MM.1S (cell line): ENCODE measurements at regions not wholly inside any gene's neighbourhood (a gene's known extent, or its start where the extent isn't known, plus 50 kb on each side); places are given as distances from the start of the nearest gene placed in this dataset.
A peak's percentile ranks its signal among the peaks of the same experiment; 100 is the strongest.

Source experiments
- DNase-seq: peaks from one replicate; pipeline ENCODE4 v3.0.0-alpha.2; 2015
- H2AFZ ChIP-seq: fragments of 300-600 bp; sonication (generic); 2 replicates; pipeline ENCODE4 v1.6.0; 2016; ENCODE audit warnings: antibody characterized with exemption, low read length
- H3F3A ChIP-seq: fragments of 300-600 bp; sonication (generic); 2 replicates; pipeline ENCODE4 v1.6.1; 2016; ENCODE audit warnings: mild to moderate bottlenecking, antibody characterized with exemption, low read length, moderate library complexity, mixed read lengths; ENCODE audit not compliant: insufficient read depth
- H3K27ac ChIP-seq: fragments of 300-600 bp; sonication (generic); 2 replicates; pipeline ENCODE4 v1.5.1; 2016; ENCODE audit warnings: mild to moderate bottlenecking, low read length
- H3K27me3 ChIP-seq: fragments of 300-600 bp; sonication (generic); replicated peaks from 2 replicates; pipeline ENCODE4 v1.6.0; 2016; ENCODE audit warnings: low read length; ENCODE audit not compliant: insufficient read depth
- H3K36me3 ChIP-seq: fragments of 300-600 bp; sonication (generic); replicated peaks from 2 replicates; pipeline ENCODE4 v1.6.1; 2016; ENCODE audit warnings: mild to moderate bottlenecking, low read length, mixed read lengths; ENCODE audit not compliant: insufficient read depth
- H3K4me1 ChIP-seq: fragments of 300-600 bp; sonication (generic); 2 replicates; pipeline ENCODE4 v1.6.1; 2016; ENCODE audit warnings: low read length, mixed read lengths
- H3K4me2 ChIP-seq: fragments of 300-600 bp; sonication (generic); 2 replicates; pipeline ENCODE4 v1.6.0; 2016; ENCODE audit warnings: low read depth, low read length
- H3K4me3 ChIP-seq: fragments of 300-600 bp; sonication (generic); 2 replicates; pipeline ENCODE4 v1.5.1; 2016; ENCODE audit warnings: low read length, mixed read lengths
- H3K79me2 ChIP-seq: fragments of 300-600 bp; sonication (generic); 2 replicates; pipeline ENCODE4 v1.6.1; 2016; ENCODE audit warnings: mixed run types, low read length, mixed read lengths
- H3K9ac ChIP-seq: fragments of 300-600 bp; sonication (generic); 2 replicates; pipeline ENCODE4 v1.6.1; 2016; ENCODE audit warnings: low read length, mixed read lengths
- H3K9me2 ChIP-seq: fragments of 300-600 bp; sonication (generic); replicated peaks from 2 replicates; pipeline ENCODE4 v1.6.1; 2016; ENCODE audit warnings: mild to moderate bottlenecking, low read length, mixed read lengths; ENCODE audit not compliant: insufficient read depth
- H3K9me3 ChIP-seq: fragments of 300-600 bp; sonication (generic); replicated peaks from 2 replicates; pipeline ENCODE4 v1.6.1; 2016; ENCODE audit warnings: mild to moderate bottlenecking, low read length, mixed read lengths; ENCODE audit not compliant: insufficient read depth
- H4K20me1 ChIP-seq: fragments of 300-600 bp; sonication (generic); 2 replicates; pipeline ENCODE4 v1.6.1; 2016; ENCODE audit warnings: mild to moderate bottlenecking, low read length, moderate library complexity, mixed read lengths; ENCODE audit not compliant: insufficient read depth
- CTCF ChIP-seq: fragments of 300-600 bp; sonication (generic); IDR thresholded peaks from 2 replicates; pipeline ENCODE4 v1.5.1; 2016; ENCODE audit warnings: antibody characterized with exemption, low read length, mixed read lengths
- EZH2 ChIP-seq: fragments of 300-600 bp; sonication (generic); optimal IDR thresholded peaks from 2 replicates; pipeline ENCODE3; 2017; ENCODE audit warnings: low read depth, mild to moderate bottlenecking, antibody characterized with exemption, low read length, mixed read lengths
- EZH2phosphoT487 ChIP-seq: fragments of 300-600 bp; sonication (generic); IDR thresholded peaks from 2 replicates; pipeline ENCODE4 v1.6.1; 2018; ENCODE audit warnings: antibody characterized with exemption, low read length

- TF ChIP-seq EZH2phosphoT487 (no peak), EZH2 (no peak), CTCF (peak; percentile 39)
- Histone ChIP-seq H3K4me3 (no peak overlapping the region), H3K36me3 (no peaks in the 10 kb centered on the region), H4K20me1 (no peaks in the 10 kb centered on the region), H3K27me3 (no peaks in the 10 kb centered on the region), H3F3A (no peaks in the 10 kb centered on the region), H3K9me3 (no peaks in the 10 kb centered on the region), H3K27ac (no peak overlapping the region), H3K9ac (no peak overlapping the region), H2AFZ (no peak overlapping the region), H3K79me2 (no peaks in the 10 kb centered on the region), H3K9me2 (no peaks in the 10 kb centered on the region), H3K4me1 (no peaks in the 10 kb centered on the region), H3K4me2 (no peak overlapping the region)
- peak; percentile 42 for DNase-seq
These were observed 222.3 kb upstream of the AGTR2 start for GRCh38 chrX:115948018-115948923.

GRCh38 chrX:115949900-115950822 is 220.4 kb upstream of the AGTR2 start:
- TF ChIP-seq EZH2phosphoT487 (no peak), EZH2 (no peak), CTCF (peak; percentile 8; the same call in 1 of the 2 replicates)
- H3K4me3 ChIP-seq = no peak overlapping the region
- no peaks in the 10 kb centered on the region for H3K9me3 ChIP-seq
- no peak overlapping the region for H2AFZ ChIP-seq
- H3K27me3 ChIP-seq = no peaks in the 10 kb centered on the region
- H3K9me2 ChIP-seq = no peaks in the 10 kb centered on the region
- H3K36me3 ChIP-seq = no peaks in the 10 kb centered on the region
- H3K4me1 ChIP-seq = no peaks in the 10 kb centered on the region
- H3K27ac ChIP-seq = no peak overlapping the region
- no peak for DNase-seq
- H3K79me2 ChIP-seq = no peaks in the 10 kb centered on the region
- no peak overlapping the region for H3K4me2 ChIP-seq
- no peaks in the 10 kb centered on the region for H4K20me1 ChIP-seq
- H3F3A ChIP-seq = no peaks in the 10 kb centered on the region
- H3K9ac ChIP-seq = no peak overlapping the region

GRCh38 chrX:115952417-115953092 is 218.0 kb upstream of the AGTR2 start:
- Histone ChIP-seq H2AFZ (no peak overlapping the region), H3K79me2 (no peaks in the 10 kb centered on the region)
- no peak for DNase-seq

More at GRCh38 chrX:115952417-115953092, 218.0 kb upstream of the AGTR2 start:
- Histone ChIP-seq H3K27me3 (no peaks in the 10 kb centered on the region), H3K4me2 (no peak overlapping the region), H3F3A (no peaks in the 10 kb centered on the region), H3K9me2 (no peaks in the 10 kb centered on the region), H3K9me3 (no peaks in the 10 kb centered on the region), H3K9ac (no peak overlapping the region), H3K27ac (no peak overlapping the region), H4K20me1 (no peaks in the 10 kb centered on the region), H3K4me3 (no peak overlapping the region), H3K36me3 (no peaks in the 10 kb centered on the region), H3K4me1 (no peaks in the 10 kb centered on the region)
- no peak for TF ChIP-seq EZH2
- TF ChIP-seq EZH2phosphoT487 = no peak
- no peak for TF ChIP-seq CTCF
